SK-N-SH (cell line): ENCODE measurements at regions not wholly inside any gene's neighbourhood (a gene's known extent, or its start where the extent isn't known, plus 50 kb on each side); places are given as distances from the start of the nearest gene placed in this dataset.
"Not testable (repeated sequence)": the region's sequence is repeated elsewhere in the genome, so short reads cannot be mapped to it uniquely, and the experiment has no call there.

Experiments
- CTCF ChIA-PET: fragments of 300-600, 350-600 bp; formaldehyde crosslinking; extraction: SDS; loops from one replicate; lab custom pipeline; 2021; lab: Yijun Ruan, JAX
- POLR2A ChIA-PET: fragments of 350-600 bp; sonication (Branson Sonifier 250); formaldehyde crosslinking; extraction: SDS; loops from one replicate; lab custom pipeline; 2020; ENCODE audit warnings: antibody characterized with exemption, inconsistent platforms; lab: Yijun Ruan, JAX
- DNase-seq: peaks from one replicate; pipeline ENCODE4 v3.0.0; 2012
- H2AFZ ChIP-seq: fragments of 200-600 bp; sonication (generic); 2 replicates; pipeline ENCODE4 v1.8.1; 2016; ENCODE audit warnings: antibody characterized with exemption, mild to moderate bottlenecking, low read depth
- H3F3A ChIP-seq: fragments of 200-600 bp; sonication (generic); replicated peaks from 2 replicates; pipeline ENCODE3; 2016; ENCODE audit warnings: antibody characterized with exemption, mild to moderate bottlenecking; ENCODE audit not compliant: insufficient read depth
- H3K27ac ChIP-seq, 2 experiments: fragments of 200-500 bp in 1 of 2; fragments of 200-600 bp in 1 of 2; sonication (Bioruptor generic) in 1 of 2; sonication (generic), shearing (Covaris generic) in 1 of 2; 2 replicates each; pipeline versions ENCODE4 v1.5.1 to v1.6.1; 2014 to 2016; ENCODE audit warnings: low read depth in 2 of 2, inconsistent platforms in 1 of 2, low read length in 1 of 2, mild to moderate bottlenecking in 1 of 2, mixed read lengths in 1 of 2
- H3K27me3 ChIP-seq: fragments of 200-600 bp; sonication (generic), shearing (Covaris generic); 2 replicates; pipeline ENCODE4 v1.6.1; 2016; ENCODE audit warnings: mixed run types; ENCODE audit not compliant: insufficient read depth
- H3K36me3 ChIP-seq, 2 experiments: fragments of 200-500 bp in 1 of 2; fragments of 200-600 bp in 1 of 2; sonication (Bioruptor generic) in 1 of 2; sonication (generic) in 1 of 2; replicated peaks in 1 of 2; 2 replicates each; pipeline versions ENCODE3 to v1.5.1; 2014 to 2016; ENCODE audit warnings: low read length in 1 of 2, mild to moderate bottlenecking in 1 of 2; ENCODE audit not compliant: insufficient read depth in 2 of 2, control insufficient read depth in 1 of 2
- H3K4me1 ChIP-seq, 2 experiments: fragments of 200-500 bp in 1 of 2; fragments of 200-600 bp in 1 of 2; sonication (Bioruptor generic) in 1 of 2; sonication (generic), shearing (Covaris generic) in 1 of 2; 2 replicates each; pipeline versions ENCODE4 v1.5.1 to v1.6.1; 2014 to 2016; ENCODE audit warnings: low read depth in 1 of 2, low read length in 1 of 2, mixed run types in 1 of 2; ENCODE audit not compliant: insufficient read depth in 2 of 2, control insufficient read depth in 1 of 2
- H3K4me2 ChIP-seq: fragments of 200-600 bp; sonication (generic), shearing (Covaris generic); 2 replicates; pipeline ENCODE4 v1.6.1; 2017; ENCODE audit warnings: mixed run types
- H3K4me3 ChIP-seq, 2 experiments: fragments of 200-500 bp in 1 of 2; fragments of 200-600 bp in 1 of 2; sonication (Bioruptor generic) in 1 of 2; sonication (generic), shearing (Covaris generic) in 1 of 2; 2 replicates each; pipeline versions ENCODE4 v1.5.1 to v1.8.1; 2014 to 2016; ENCODE audit warnings: low read depth in 2 of 2, inconsistent platforms in 1 of 2, low read length in 1 of 2, mild to moderate bottlenecking in 1 of 2, mixed read lengths in 1 of 2, moderate library complexity in 1 of 2
- H3K79me2 ChIP-seq: fragments of 200-600 bp; sonication (generic); 2 replicates; pipeline ENCODE4 v1.8.1; 2017; ENCODE audit warnings: mild to moderate bottlenecking; ENCODE audit not compliant: insufficient read depth
- H3K9ac ChIP-seq: fragments of 200-600 bp; sonication (generic); 2 replicates; pipeline ENCODE4 v1.6.1; 2017; ENCODE audit warnings: mixed run types
- H3K9me2 ChIP-seq: fragments of 200-600 bp; sonication (generic); 2 replicates; pipeline ENCODE4 v1.6.1; 2017; ENCODE audit warnings: mixed run types
- H3K9me3 ChIP-seq: fragments of 200-600 bp; sonication (generic); 2 replicates; pipeline ENCODE4 v1.6.1; 2017; ENCODE audit warnings: mixed run types, mild to moderate bottlenecking, moderate library complexity
- H4K20me1 ChIP-seq: fragments of 200-600 bp; sonication (generic); 2 replicates; pipeline ENCODE4 v1.6.1; 2017; ENCODE audit warnings: mild to moderate bottlenecking, mixed run types; ENCODE audit not compliant: insufficient read depth
- FOSL2 ChIP-seq: IDR thresholded peaks from 2 replicates; pipeline ENCODE4 v1.4.0; 2012; ENCODE audit warnings: low read depth, mild to moderate bottlenecking, moderate library complexity, borderline replicate concordance
- FOXJ3 ChIP-seq: sonication (generic); formaldehyde crosslinking; IDR thresholded peaks from 2 replicates; pipeline ENCODE4 v1.5.1; 2020; ENCODE audit warnings: mild to moderate bottlenecking, missing genetic modification reagents
- GABPA ChIP-seq: IDR thresholded peaks from 2 replicates; pipeline ENCODE4 v1.4.0; 2012; ENCODE audit warnings: low read depth, mild to moderate bottlenecking
- JUND ChIP-seq: IDR thresholded peaks from 2 replicates; pipeline ENCODE4 v1.4.0; 2012
- MXI1 ChIP-seq: IDR thresholded peaks from 2 replicates; pipeline ENCODE4 v1.6.1; 2012; ENCODE audit warnings: mild to moderate bottlenecking, low read depth, low read length, improper control_type of control experiment
- RXRA ChIP-seq: IDR thresholded peaks from 2 replicates; pipeline ENCODE4 v1.4.0; 2012; ENCODE audit warnings: low read depth, mild to moderate bottlenecking, borderline replicate concordance
- WGBS: methylation state at CpG from one replicate; pipeline ENCODE4 v1.1.6; 2017; ENCODE audit warnings: low lambda C conversion rate; 5-methylcytosine and 5-hydroxymethylcytosine counted together
- TF ChIP-seq, protein P1 (sequence below): IDR thresholded peaks from 2 replicates; pipeline ENCODE4 v1.6.1; 2012; ENCODE audit warnings: mild to moderate bottlenecking, low read depth, low read length, moderate library complexity
- TF ChIP-seq, protein P2 (sequence below): fragments of 200-600 bp; sonication (generic); IDR thresholded peaks from 2 replicates; pipeline ENCODE4 v1.6.1; 2017; ENCODE audit warnings: antibody characterized with exemption, mild to moderate bottlenecking, moderate library complexity
- TF ChIP-seq, protein P3 (sequence below): fragments of 150-350 bp; IDR thresholded peaks from 2 replicates; pipeline ENCODE4 v1.6.1; 2016; ENCODE audit warnings: mild to moderate bottlenecking, low read depth, low read length
- TF ChIP-seq, protein P4 (sequence below): fragments of 150-350 bp; IDR thresholded peaks from 2 replicates; pipeline ENCODE4 v1.6.1; 2017; ENCODE audit warnings: antibody characterized with exemption, low read length, low read depth, borderline replicate concordance
- TF ChIP-seq, protein P5 (sequence below): IDR thresholded peaks from 2 replicates; pipeline ENCODE4 v1.4.0; 2012; ENCODE audit warnings: low read depth, borderline replicate concordance

DNA sequence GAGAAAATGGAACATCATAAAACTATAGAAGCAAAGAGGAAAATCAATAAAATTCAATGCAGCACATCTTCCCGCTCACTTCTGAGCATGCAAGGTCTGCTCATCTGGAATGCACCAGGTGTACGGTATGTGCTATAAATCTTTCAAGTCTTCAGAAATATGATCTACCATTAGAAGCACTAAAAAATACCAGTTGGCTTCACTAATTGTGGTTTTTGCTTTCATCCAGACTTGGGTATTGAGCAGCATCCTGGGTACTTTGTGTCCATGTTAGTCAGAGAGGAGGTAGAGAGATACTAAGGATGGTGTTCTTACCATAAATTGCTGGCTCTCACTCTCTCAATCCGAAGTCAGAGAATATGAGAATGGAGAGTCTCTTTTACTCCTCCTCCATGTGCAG is 477.1 kb downstream of the PPARGC1A start (continued):
- TF ChIP-seq, protein P1, sequence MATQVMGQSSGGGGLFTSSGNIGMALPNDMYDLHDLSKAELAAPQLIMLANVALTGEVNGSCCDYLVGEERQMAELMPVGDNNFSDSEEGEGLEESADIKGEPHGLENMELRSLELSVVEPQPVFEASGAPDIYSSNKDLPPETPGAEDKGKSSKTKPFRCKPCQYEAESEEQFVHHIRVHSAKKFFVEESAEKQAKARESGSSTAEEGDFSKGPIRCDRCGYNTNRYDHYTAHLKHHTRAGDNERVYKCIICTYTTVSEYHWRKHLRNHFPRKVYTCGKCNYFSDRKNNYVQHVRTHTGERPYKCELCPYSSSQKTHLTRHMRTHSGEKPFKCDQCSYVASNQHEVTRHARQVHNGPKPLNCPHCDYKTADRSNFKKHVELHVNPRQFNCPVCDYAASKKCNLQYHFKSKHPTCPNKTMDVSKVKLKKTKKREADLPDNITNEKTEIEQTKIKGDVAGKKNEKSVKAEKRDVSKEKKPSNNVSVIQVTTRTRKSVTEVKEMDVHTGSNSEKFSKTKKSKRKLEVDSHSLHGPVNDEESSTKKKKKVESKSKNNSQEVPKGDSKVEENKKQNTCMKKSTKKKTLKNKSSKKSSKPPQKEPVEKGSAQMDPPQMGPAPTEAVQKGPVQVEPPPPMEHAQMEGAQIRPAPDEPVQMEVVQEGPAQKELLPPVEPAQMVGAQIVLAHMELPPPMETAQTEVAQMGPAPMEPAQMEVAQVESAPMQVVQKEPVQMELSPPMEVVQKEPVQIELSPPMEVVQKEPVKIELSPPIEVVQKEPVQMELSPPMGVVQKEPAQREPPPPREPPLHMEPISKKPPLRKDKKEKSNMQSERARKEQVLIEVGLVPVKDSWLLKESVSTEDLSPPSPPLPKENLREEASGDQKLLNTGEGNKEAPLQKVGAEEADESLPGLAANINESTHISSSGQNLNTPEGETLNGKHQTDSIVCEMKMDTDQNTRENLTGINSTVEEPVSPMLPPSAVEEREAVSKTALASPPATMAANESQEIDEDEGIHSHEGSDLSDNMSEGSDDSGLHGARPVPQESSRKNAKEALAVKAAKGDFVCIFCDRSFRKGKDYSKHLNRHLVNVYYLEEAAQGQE: no peak
- no peak for TF ChIP-seq FOSL2
- TF ChIP-seq FOXJ3 (CRISPR knock-in tag): no peak
- TF ChIP-seq, protein P2, sequence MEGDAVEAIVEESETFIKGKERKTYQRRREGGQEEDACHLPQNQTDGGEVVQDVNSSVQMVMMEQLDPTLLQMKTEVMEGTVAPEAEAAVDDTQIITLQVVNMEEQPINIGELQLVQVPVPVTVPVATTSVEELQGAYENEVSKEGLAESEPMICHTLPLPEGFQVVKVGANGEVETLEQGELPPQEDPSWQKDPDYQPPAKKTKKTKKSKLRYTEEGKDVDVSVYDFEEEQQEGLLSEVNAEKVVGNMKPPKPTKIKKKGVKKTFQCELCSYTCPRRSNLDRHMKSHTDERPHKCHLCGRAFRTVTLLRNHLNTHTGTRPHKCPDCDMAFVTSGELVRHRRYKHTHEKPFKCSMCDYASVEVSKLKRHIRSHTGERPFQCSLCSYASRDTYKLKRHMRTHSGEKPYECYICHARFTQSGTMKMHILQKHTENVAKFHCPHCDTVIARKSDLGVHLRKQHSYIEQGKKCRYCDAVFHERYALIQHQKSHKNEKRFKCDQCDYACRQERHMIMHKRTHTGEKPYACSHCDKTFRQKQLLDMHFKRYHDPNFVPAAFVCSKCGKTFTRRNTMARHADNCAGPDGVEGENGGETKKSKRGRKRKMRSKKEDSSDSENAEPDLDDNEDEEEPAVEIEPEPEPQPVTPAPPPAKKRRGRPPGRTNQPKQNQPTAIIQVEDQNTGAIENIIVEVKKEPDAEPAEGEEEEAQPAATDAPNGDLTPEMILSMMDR: no peak
- TF ChIP-seq, protein P3, sequence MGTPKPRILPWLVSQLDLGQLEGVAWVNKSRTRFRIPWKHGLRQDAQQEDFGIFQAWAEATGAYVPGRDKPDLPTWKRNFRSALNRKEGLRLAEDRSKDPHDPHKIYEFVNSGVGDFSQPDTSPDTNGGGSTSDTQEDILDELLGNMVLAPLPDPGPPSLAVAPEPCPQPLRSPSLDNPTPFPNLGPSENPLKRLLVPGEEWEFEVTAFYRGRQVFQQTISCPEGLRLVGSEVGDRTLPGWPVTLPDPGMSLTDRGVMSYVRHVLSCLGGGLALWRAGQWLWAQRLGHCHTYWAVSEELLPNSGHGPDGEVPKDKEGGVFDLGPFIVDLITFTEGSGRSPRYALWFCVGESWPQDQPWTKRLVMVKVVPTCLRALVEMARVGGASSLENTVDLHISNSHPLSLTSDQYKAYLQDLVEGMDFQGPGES: no peak
- no peak for TF ChIP-seq RXRA
- no peak for TF ChIP-seq JUND
- TF ChIP-seq, all 33 proteins: peak for 0

DNA sequence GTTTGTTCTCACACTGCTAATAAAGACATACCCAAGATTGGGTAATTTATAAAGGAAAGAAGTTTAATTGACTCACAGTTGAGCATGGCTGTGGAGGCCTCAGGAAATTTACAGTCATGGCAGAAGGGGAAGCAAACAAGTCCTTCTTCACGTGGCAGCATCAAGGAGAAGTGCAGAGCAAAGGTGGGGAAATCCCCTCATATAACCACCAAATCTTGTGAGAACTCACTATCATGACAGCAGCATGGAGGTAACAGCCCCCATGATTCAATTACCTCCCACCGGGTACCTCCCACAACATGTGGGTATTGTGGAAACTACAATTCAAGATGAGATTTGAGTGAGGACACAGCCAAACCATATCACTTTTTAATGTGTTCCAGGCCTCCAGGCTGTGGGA is 480.9 kb downstream of the PPARGC1A start:
- H3K27me3 ChIP-seq, H3K4me3 ChIP-seq, H4K20me1 ChIP-seq, CTCF ChIA-PET, H3K4me2 ChIP-seq, H3K79me2 ChIP-seq, POLR2A ChIA-PET, H3K9me2 ChIP-seq, H3K4me1 ChIP-seq, H3F3A ChIP-seq, H3K36me3 ChIP-seq, H3K9me3 ChIP-seq, H3K9ac ChIP-seq, H2AFZ ChIP-seq, DNase-seq, H3K27ac ChIP-seq: not testable (repeated sequence)
- WGBS: 25% methylated on average over 2 of the region's 2 CpGs

DNA sequence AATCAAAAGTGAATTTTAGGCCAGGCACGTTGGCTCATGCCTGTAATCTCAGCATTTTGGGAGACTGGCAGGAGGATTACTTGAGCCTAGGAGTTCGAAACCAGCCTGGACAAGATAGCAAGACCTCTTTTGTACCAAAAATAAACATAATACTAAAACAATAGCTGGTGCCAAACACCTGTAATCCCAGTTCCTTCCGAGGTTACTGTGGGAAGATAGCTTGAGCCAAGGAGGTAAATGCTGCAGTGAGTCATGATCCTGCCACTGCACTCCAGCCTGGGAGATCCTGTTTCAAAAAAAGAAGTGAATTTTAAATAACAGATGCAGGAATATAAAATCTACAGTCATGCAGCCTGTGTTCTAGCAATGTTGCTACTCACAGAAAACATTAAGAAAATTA is 488.3 kb downstream of the PPARGC1A start:
- H3K27ac ChIP-seq: no peak overlapping the region
- no peak overlapping the region for H3K4me2 ChIP-seq
- no peaks in the 10 kb centered on the region for H3K79me2 ChIP-seq
- no peaks in the 10 kb centered on the region for H3K9me2 ChIP-seq
- H3K4me1 ChIP-seq: no peaks in the 10 kb centered on the region
- H3K4me3 ChIP-seq: no peak overlapping the region
- ChIA-PET CTCF (no interaction called here), POLR2A (no interaction called here)
- no peak for DNase-seq
- no peak overlapping the region for H3K9ac ChIP-seq
- no peaks in the 10 kb centered on the region for H3F3A ChIP-seq
- no peaks in the 10 kb centered on the region for H3K27me3 ChIP-seq
- TF ChIP-seq GABPA: no peak
- TF ChIP-seq, protein P3: no peak
- TF ChIP-seq, protein P4, sequence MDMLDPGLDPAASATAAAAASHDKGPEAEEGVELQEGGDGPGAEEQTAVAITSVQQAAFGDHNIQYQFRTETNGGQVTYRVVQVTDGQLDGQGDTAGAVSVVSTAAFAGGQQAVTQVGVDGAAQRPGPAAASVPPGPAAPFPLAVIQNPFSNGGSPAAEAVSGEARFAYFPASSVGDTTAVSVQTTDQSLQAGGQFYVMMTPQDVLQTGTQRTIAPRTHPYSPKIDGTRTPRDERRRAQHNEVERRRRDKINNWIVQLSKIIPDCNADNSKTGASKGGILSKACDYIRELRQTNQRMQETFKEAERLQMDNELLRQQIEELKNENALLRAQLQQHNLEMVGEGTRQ: no peak
- TF ChIP-seq MXI1: no peak
- TF ChIP-seq, protein P5, sequence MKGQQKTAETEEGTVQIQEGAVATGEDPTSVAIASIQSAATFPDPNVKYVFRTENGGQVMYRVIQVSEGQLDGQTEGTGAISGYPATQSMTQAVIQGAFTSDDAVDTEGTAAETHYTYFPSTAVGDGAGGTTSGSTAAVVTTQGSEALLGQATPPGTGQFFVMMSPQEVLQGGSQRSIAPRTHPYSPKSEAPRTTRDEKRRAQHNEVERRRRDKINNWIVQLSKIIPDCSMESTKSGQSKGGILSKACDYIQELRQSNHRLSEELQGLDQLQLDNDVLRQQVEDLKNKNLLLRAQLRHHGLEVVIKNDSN: no peak
- H3K36me3 ChIP-seq: no peaks in the 10 kb centered on the region
- 0 out of 2 replicates have a peak overlapping the region, but pooled peaks have one; percentile 20 for H2AFZ ChIP-seq
- H4K20me1 ChIP-seq: no peaks in the 10 kb centered on the region
- WGBS: 0% methylated on average over 3 of the region's 3 CpGs
- no peaks in the 10 kb centered on the region for H3K9me3 ChIP-seq
